Vagina (tissue), 2 donors: ENCODE measurements at regions not wholly inside any gene's neighbourhood (a gene's known extent, or its start where the extent isn't known, plus 50 kb on each side); places are given as distances from the start of the nearest gene placed in this dataset.

Source experiments
- DNase-seq, 2 donors: peaks; one replicate each; pipeline ENCODE4 v3.0.0-alpha.2; 2017; ENCODE audit errors: extremely low spot score in 2 of 2
- H3K27ac ChIP-seq: fragments of 200-600 bp; sonication (generic); one replicate; pipeline ENCODE4 v1.5.1; 2019
- H3K27me3 ChIP-seq: fragments of 200-600 bp; sonication (generic); one replicate; pipeline ENCODE4 v1.5.1; 2019
- H3K36me3 ChIP-seq, 2 donors: fragments of 200-600 bp; sonication (generic); one replicate each; pipeline ENCODE4 v1.5.1; 2017 to 2019
- H3K4me1 ChIP-seq: fragments of 200-600 bp; sonication (generic); one replicate; pipeline ENCODE4 v1.5.1; 2019
- H3K4me3 ChIP-seq, 2 donors: fragments of 200-600 bp; sonication (generic); 1 replicate in 1 of 2; 2 replicates in 1 of 2; pipeline ENCODE4 v1.5.1; 2016 to 2019
- H3K9me3 ChIP-seq: fragments of 200-600 bp; sonication (generic); one replicate; pipeline ENCODE4 v1.5.1; 2019
- POLR2A ChIP-seq, 2 donors: fragments of 450-650 bp; IDR thresholded peaks; one replicate each; pipeline ENCODE4 v1.6.1; 2017; ENCODE audit warnings: antibody characterized with exemption in 2 of 2, mild to moderate bottlenecking in 2 of 2, moderate library complexity in 2 of 2
- POLR2AphosphoS5 ChIP-seq, 2 donors: sonication (generic); formaldehyde crosslinking; IDR thresholded peaks; one replicate each; pipeline ENCODE4 v1.9.0; 2017; ENCODE audit warnings: antibody characterized with exemption in 2 of 2, mild to moderate bottlenecking in 2 of 2, low read depth in 1 of 2; ENCODE audit not compliant: insufficient read depth in 1 of 2
- intact Hi-C: fragments of 100-400 bp; cut with DNase I; formaldehyde crosslinking; loops from one replicate; pipeline ENCODE4 v1.15.1; 2023
- TF ChIP-seq, protein P1 (sequence below), 3 experiments: fragments of 450-650 bp in 2 of 3; fragments of 200-600 bp in 1 of 3; sonication (generic) in 1 of 3; IDR thresholded peaks; one replicate each; pipeline ENCODE4 v1.5.1; 2017 to 2019; ENCODE audit warnings: antibody characterized with exemption in 3 of 3, mild to moderate bottlenecking in 2 of 3, moderate library complexity in 2 of 3

DNA sequence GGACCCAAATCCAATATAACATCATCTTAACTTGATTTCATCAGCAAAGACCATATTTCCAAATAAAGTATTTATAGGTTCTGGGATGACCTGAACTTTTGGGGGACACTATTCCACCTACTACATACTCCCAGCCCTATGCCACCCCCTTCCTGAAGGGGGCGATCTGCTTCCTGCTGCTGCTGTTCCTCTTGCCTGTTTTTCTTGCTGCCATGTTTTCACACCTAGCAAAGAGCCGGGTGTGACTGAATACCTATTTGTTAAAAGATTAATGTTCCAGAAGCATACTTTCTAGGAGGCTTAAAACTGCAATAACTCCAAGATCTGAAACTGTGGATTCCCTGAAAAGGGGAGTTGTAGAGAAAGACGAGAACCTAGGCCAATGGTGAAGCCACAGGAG is 89.7 kb downstream of the ICOS start:
- Histone ChIP-seq H3K27me3 (no peaks in the 10 kb centered on the region), H3K4me3 (no peak overlapping the region), H3K9me3 (no peaks in the 10 kb centered on the region), H3K4me1 (peaks cover 9% of the 10 kb centered on the region), H3K27ac (no peak overlapping the region), H3K36me3 (no peaks in the 10 kb centered on the region)
- DNase-seq: no peak
- TF ChIP-seq, protein P1, sequence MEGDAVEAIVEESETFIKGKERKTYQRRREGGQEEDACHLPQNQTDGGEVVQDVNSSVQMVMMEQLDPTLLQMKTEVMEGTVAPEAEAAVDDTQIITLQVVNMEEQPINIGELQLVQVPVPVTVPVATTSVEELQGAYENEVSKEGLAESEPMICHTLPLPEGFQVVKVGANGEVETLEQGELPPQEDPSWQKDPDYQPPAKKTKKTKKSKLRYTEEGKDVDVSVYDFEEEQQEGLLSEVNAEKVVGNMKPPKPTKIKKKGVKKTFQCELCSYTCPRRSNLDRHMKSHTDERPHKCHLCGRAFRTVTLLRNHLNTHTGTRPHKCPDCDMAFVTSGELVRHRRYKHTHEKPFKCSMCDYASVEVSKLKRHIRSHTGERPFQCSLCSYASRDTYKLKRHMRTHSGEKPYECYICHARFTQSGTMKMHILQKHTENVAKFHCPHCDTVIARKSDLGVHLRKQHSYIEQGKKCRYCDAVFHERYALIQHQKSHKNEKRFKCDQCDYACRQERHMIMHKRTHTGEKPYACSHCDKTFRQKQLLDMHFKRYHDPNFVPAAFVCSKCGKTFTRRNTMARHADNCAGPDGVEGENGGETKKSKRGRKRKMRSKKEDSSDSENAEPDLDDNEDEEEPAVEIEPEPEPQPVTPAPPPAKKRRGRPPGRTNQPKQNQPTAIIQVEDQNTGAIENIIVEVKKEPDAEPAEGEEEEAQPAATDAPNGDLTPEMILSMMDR (IDR thresholded peaks at IDR 0.05): no peak
- no peak for TF ChIP-seq POLR2A (IDR thresholded peaks at IDR 0.05)
- TF ChIP-seq POLR2AphosphoS5 (IDR thresholded peaks at IDR 0.05; ENCODE audit: insufficient read depth in 1 of 2, low read depth in 1 of 2): no peak
- intact Hi-C loops: no loop called here

DNA sequence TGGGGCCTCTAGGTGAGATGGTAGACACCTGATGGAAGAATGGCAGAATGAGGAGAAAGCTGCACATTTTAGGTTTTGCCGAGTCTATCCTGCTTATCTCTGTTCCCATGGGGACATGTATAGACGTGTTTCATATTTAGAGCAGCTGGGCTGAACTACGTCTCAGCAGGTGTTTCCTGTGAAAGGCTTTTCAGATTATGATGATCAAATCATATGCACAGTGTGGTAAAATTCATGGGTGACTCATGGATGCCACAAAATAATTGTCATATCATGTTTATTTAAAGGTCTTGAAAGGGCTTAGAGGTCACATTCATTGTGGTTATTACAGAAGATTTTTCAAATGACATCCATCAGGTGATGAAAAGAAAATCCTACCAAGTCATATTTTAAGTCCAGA is 90.5 kb downstream of the ICOS start:
- TF ChIP-seq POLR2A (IDR thresholded peaks at IDR 0.05) (no peak), POLR2AphosphoS5 (IDR thresholded peaks at IDR 0.05; ENCODE audit: insufficient read depth in 1 of 2, low read depth in 1 of 2) (no peak)
- TF ChIP-seq, protein P1 (IDR thresholded peaks at IDR 0.05): no peak
- no peaks in the 10 kb centered on the region for H3K27me3 ChIP-seq
- no peak for DNase-seq
- H3K36me3 ChIP-seq: no peaks in the 10 kb centered on the region
- no peaks in the 10 kb centered on the region for H3K9me3 ChIP-seq
- peaks cover 9% of the 10 kb centered on the region for H3K4me1 ChIP-seq
- intact Hi-C loops: no loop called here
- no peak overlapping the region for H3K27ac ChIP-seq
- H3K4me3 ChIP-seq: no peak overlapping the region

DNA sequence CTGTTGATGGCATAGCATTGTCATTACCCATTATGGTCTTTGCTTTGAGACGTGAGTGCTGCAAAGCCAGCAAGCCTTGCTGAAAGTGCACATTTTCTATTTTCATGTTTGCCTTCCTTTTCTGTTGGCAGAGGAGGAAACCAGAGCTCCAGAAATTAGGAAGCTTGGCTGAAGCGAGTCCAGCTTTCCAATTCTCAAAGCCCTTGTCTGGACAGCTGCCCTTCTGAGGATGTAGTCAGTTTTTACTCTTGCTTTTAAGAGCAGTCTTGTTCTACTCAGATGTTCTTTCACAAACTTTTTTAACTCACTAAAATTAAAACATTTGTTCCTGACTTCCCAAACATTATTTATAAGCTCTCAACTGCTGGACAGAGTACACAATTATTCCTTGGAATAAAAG is 93.8 kb downstream of the ICOS start:
- intact Hi-C loops: no loop called here
- DNase-seq: no peak
- H3K4me1 ChIP-seq: peaks cover 6% of the 10 kb centered on the region
- H3K4me3 ChIP-seq: no peak overlapping the region
- no peaks in the 10 kb centered on the region for H3K36me3 ChIP-seq
- H3K9me3 ChIP-seq: no peaks in the 10 kb centered on the region
- no peak overlapping the region for H3K27ac ChIP-seq
- no peaks in the 10 kb centered on the region for H3K27me3 ChIP-seq
- no peak for TF ChIP-seq POLR2A (IDR thresholded peaks at IDR 0.05)
- no peak for TF ChIP-seq POLR2AphosphoS5 (IDR thresholded peaks at IDR 0.05; ENCODE audit: insufficient read depth in 1 of 2, low read depth in 1 of 2)
- TF ChIP-seq, protein P1 (IDR thresholded peaks at IDR 0.05): no peak

DNA sequence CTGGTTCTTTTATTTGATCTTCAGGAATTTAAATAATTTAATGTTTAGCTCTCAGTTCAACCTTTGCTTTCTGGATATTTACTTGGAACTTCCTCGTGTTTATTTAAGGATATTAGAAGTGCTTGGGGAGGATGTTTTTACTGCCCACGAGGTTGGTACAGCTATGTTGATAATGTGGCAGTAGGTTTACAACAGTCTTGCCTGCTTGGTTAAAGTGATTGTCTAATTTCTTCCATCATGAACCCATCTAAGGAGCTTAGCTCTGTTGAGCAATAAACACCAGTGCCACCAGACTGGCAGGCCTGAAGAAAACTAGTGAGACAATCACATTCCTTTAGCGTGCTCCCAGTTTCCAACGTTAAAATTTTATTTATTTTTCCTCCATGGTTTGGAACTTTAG is 94.5 kb downstream of the ICOS start:
- Histone ChIP-seq H3K9me3 (no peaks in the 10 kb centered on the region), H3K27ac (no peak overlapping the region), H3K27me3 (no peaks in the 10 kb centered on the region), H3K4me1 (peaks cover 6% of the 10 kb centered on the region), H3K36me3 (no peaks in the 10 kb centered on the region), H3K4me3 (no peak overlapping the region)
- no peak for DNase-seq
- no peak for TF ChIP-seq POLR2A (IDR thresholded peaks at IDR 0.05)
- TF ChIP-seq, protein P1 (IDR thresholded peaks at IDR 0.05): no peak
- TF ChIP-seq POLR2AphosphoS5 (IDR thresholded peaks at IDR 0.05; ENCODE audit: insufficient read depth in 1 of 2, low read depth in 1 of 2): no peak
- intact Hi-C loops: no loop called here

DNA sequence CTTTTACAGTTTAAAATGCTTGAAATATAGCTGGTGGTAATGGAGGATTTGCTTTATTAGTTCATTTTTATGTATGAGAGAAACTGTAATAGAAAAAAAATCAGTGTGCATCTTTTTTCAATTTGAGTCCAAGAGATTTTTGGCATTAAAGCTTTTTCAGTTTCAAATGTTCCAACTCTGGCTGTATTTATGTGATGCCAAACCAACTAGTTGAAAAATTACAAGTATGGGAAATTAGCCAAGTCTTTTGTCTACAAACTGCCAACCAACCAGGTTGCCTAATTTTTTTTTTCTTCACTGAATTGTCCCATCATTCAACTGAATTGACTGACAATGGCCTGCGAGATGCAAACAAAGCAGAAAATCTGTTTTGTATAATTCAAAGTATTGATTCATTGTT is 95.7 kb downstream of the ICOS start:
- no peaks in the 10 kb centered on the region for H3K27me3 ChIP-seq
- no peak for TF ChIP-seq POLR2A (IDR thresholded peaks at IDR 0.05)
- TF ChIP-seq, protein P1 (IDR thresholded peaks at IDR 0.05): no peak
- TF ChIP-seq POLR2AphosphoS5 (IDR thresholded peaks at IDR 0.05; ENCODE audit: insufficient read depth in 1 of 2, low read depth in 1 of 2): no peak
- no peaks in the 10 kb centered on the region for H3K9me3 ChIP-seq
- H3K4me3 ChIP-seq: no peak overlapping the region
- H3K36me3 ChIP-seq: no peaks in the 10 kb centered on the region
- peaks cover 6% of the 10 kb centered on the region for H3K4me1 ChIP-seq
- H3K27ac ChIP-seq: no peak overlapping the region
- DNase-seq: no peak
- intact Hi-C loops: no loop called here
